PC-3 (cell line): ENCODE measurements at regions not wholly inside any gene's neighbourhood (a gene's known extent, or its start where the extent isn't known, plus 50 kb on each side); places are given as distances from the start of the nearest gene placed in this dataset.

Experiments used
- CTCF ChIP-seq: fragments of 300-600 bp; sonication (generic); conservative IDR thresholded peaks from 2 replicates; pipeline ENCODE4 v1.5.1; 2017; ENCODE audit warnings: antibody characterized with exemption, low read depth, mild to moderate bottlenecking, low read length
- EZH2 ChIP-seq: fragments of 300-600 bp; sonication (generic); IDR thresholded peaks from one replicate; pipeline ENCODE4 v1.6.1; 2017; ENCODE audit warnings: antibody characterized with exemption, mild to moderate bottlenecking, low read length; ENCODE audit not compliant: unreplicated experiment
- EZH2phosphoT487 ChIP-seq: fragments of 300-600 bp; sonication (generic); IDR thresholded peaks from 2 replicates; pipeline ENCODE4 v1.6.1; 2018; ENCODE audit warnings: mild to moderate bottlenecking, antibody characterized with exemption, low read length, borderline replicate concordance

- TF ChIP-seq CTCF (no peak), EZH2 (no peak), EZH2phosphoT487 (no peak)
Observed at GRCh38 chr18:22691946-22692710, 241.0 kb upstream of the RBBP8 start.
